H1 (cell line): ENCODE measurements at regions not wholly inside any gene's neighbourhood (a gene's known extent, or its start where the extent isn't known, plus 50 kb on each side); places are given as distances from the start of the nearest gene placed in this dataset.

ENCODE experiments used
- ASH2L ChIP-seq: fragments of 200-600, 300-600 bp; sonication (generic); IDR thresholded peaks from one replicate; pipeline ENCODE4 v1.7.1; 2017; ENCODE audit warnings: low read length
- HDAC2 ChIP-seq, 2 experiments: fragments of 300-600 bp in 1 of 2; sonication (generic) in 1 of 2; IDR thresholded peaks; 2 replicates each; pipeline ENCODE4 v1.6.1; 2011 to 2012; ENCODE audit warnings: low read depth in 2 of 2, low read length in 2 of 2, mild to moderate bottlenecking in 2 of 2, moderate library complexity in 2 of 2, borderline replicate concordance in 1 of 2, inconsistent platforms in 1 of 2
- POU5F1 ChIP-seq: IDR thresholded peaks from 2 replicates; pipeline ENCODE4 v1.6.1; 2011; ENCODE audit warnings: low read depth, mild to moderate bottlenecking, low read length, moderate library complexity
- TCF12 ChIP-seq: IDR thresholded peaks from 2 replicates; pipeline ENCODE4 v1.6.1; 2011; ENCODE audit warnings: low read depth, mild to moderate bottlenecking, low read length

- TF ChIP-seq ASH2L, result no peak
- TF ChIP-seq TCF12, result no peak
- TF ChIP-seq POU5F1, result no peak
- no peak for TF ChIP-seq HDAC2 (IDR thresholded peaks at IDR 0.05; ENCODE audit: borderline replicate concordance in 1 of 2, low read depth in 2 of 2, low read length in 2 of 2)
Measured at GRCh38 chr5:158623971-158624370, 475.7 kb downstream of the EBF1 start (continued).
